ENCODE measurements at regions not wholly inside any gene's neighbourhood (a gene's known extent, or its start where the extent isn't known, plus 50 kb on each side); places are given as distances from the start of the nearest gene placed in this dataset.

- Histone ChIP-seq H3K27me3 (no peaks in the 10 kb centered on the region), H3K4me3 (no peak overlapping the region), H3K27ac (no peak overlapping the region), H3K9me3 (peaks cover 0 to 13% (median 0%) of the 10 kb centered on the region in 11 donors), H3K4me1 (peaks cover 0 to 11% (median 0%) of the 10 kb centered on the region in 9 donors), H3K36me3 (no peaks in the 10 kb centered on the region)
- TF ChIP-seq CTCF (IDR thresholded peaks at IDR 0.05), result no peak
- DNase-seq (no peak), ATAC-seq (no peak)
- intact Hi-C loops (cut with DNase I), result loop anchor here in 1 of 10 donors (5.0 to 10.0 kb wide), 2 partner anchors 41 to 283 kb away; no protein-coding TSS in a partner anchor
- WGBS, 2 donors, result 84 to 94% methylated on average over 2 of the region's 2 CpGs
Measured at GRCh38 chr13:44188257-44188656, 185.4 kb upstream of the SERP2 start.

- H3K4me3 ChIP-seq, result no peak overlapping the region
- H3K27ac ChIP-seq, result no peak overlapping the region
- peaks cover 0 to 6% (median 0%) of the 10 kb centered on the region in 11 donors for H3K9me3 ChIP-seq
- TF ChIP-seq CTCF (IDR thresholded peaks at IDR 0.05), result no peak
- H3K4me1 ChIP-seq, result peaks cover 0 to 11% (median 0%) of the 10 kb centered on the region in 9 donors
- no peak for DNase-seq
- H3K27me3 ChIP-seq, result no peaks in the 10 kb centered on the region
- no peaks in the 10 kb centered on the region for H3K36me3 ChIP-seq
- whole genome bisulfite sequencing, 2 donors, result 91 to 93% methylated on average over 1 of the region's 1 CpG
- no peak for ATAC-seq
- intact Hi-C loops (cut with DNase I), result loop anchor here in 1 of 10 donors (5.0 to 10.0 kb wide), 2 partner anchors 42 to 284 kb away; no protein-coding TSS in a partner anchor
Measured at GRCh38 chr13:44189085-44189484, 184.5 kb upstream of the SERP2 start.

GRCh38 chr13:44191103-44191502 is 182.5 kb upstream of the SERP2 start:
- H3K9me3 ChIP-seq, result no peaks in the 10 kb centered on the region
- DNase-seq (no peak), ATAC-seq (peak in 4 of 8 donors; percentile 17 to 57 (median 30))
- peaks cover 0 to 11% (median 0%) of the 10 kb centered on the region in 9 donors for H3K4me1 ChIP-seq
- H3K27ac ChIP-seq, result peak overlapping the region in 4 of 10 donors; percentile 23 to 61 (median 51)
- intact Hi-C loops (cut with DNase I), result loop anchor here in 7 of 10 donors (1.0 to 10.0 kb wide), 11 partner anchors 41 to 251 kb away; no protein-coding TSS in a partner anchor
- H3K4me3 ChIP-seq, result peak overlapping the region in 3 of 10 donors; percentile 21
- H3K36me3 ChIP-seq, result no peaks in the 10 kb centered on the region
- TF ChIP-seq CTCF (IDR thresholded peaks at IDR 0.05), result no peak
- H3K27me3 ChIP-seq, result no peaks in the 10 kb centered on the region

- H3K27ac ChIP-seq, result peak overlapping the region in 6 of 10 donors; percentile 10 to 62 (median 51)
- intact Hi-C loops (cut with DNase I), result loop anchor here in 8 of 10 donors (1.0 to 10.0 kb wide), 12 partner anchors 41 to 251 kb away; no protein-coding TSS in a partner anchor
- H3K27me3 ChIP-seq, result no peaks in the 10 kb centered on the region
- H3K9me3 ChIP-seq, result no peaks in the 10 kb centered on the region
- peaks cover 0 to 11% (median 0%) of the 10 kb centered on the region in 9 donors for H3K4me1 ChIP-seq
- H3K36me3 ChIP-seq, result no peaks in the 10 kb centered on the region
- DNase-seq (peak in 1 of 2 donors; percentile 71), ATAC-seq (peak; percentile 76 to 97 (median 95))
- WGBS, 2 donors, result 52 to 60% methylated on average over 15 of the region's 15 CpGs
- peak overlapping the region in 3 of 10 donors; percentile 21 for H3K4me3 ChIP-seq
- TF ChIP-seq CTCF (IDR thresholded peaks at IDR 0.05), result peak; percentile 51 to 80 (median 70)
Measured at GRCh38 chr13:44191504-44192171, 182.0 kb upstream of the SERP2 start.
